Right renal cortex interstitium (tissue), 3 donors: ENCODE measurements at regions not wholly inside any gene's neighbourhood (a gene's known extent, or its start where the extent isn't known, plus 50 kb on each side); places are given as distances from the start of the nearest gene placed in this dataset.

Experiments
- DNase-seq, 3 donors: peaks; one replicate each; pipeline ENCODE4 v3.0.0-alpha.2; 2013; ENCODE audit warnings: low read depth in 3 of 3, low spot score in 2 of 3

- DNase-seq, result no peak
Measured at GRCh38 chr14:26849514-26849913, 251.7 kb upstream of the NOVA1 start.

GRCh38 chr14:26851793-26852192 lies 254.0 kb upstream of the NOVA1 start:
- no peak for DNase-seq

- no peak for DNase-seq
Measured at GRCh38 chr14:26855077-26855753, 257.4 kb upstream of the NOVA1 start.

- DNase-seq, result no peak
Measured at GRCh38 chr14:26856876-26857518, 259.2 kb upstream of the NOVA1 start.

GRCh38 chr14:26859483-26859882 lies 261.6 kb upstream of the NOVA1 start:
- no peak for DNase-seq

- no peak for DNase-seq
Measured at GRCh38 chr14:26860111-26860510, 262.3 kb upstream of the NOVA1 start.

GRCh38 chr14:26863736-26864135 lies 265.9 kb upstream of the NOVA1 start:
- no peak for DNase-seq

GRCh38 chr14:26866721-26867120 lies 268.9 kb upstream of the NOVA1 start:
- DNase-seq, result no peak

- no peak for DNase-seq
Measured at GRCh38 chr14:26867171-26867757, 269.4 kb upstream of the NOVA1 start.

GRCh38 chr14:26870096-26870495 lies 272.3 kb upstream of the NOVA1 start:
- DNase-seq, result no peak

GRCh38 chr14:26870722-26871617 lies 273.1 kb upstream of the NOVA1 start:
- DNase-seq, result no peak

GRCh38 chr14:26872515-26873361 lies 274.9 kb upstream of the NOVA1 start:
- no peak for DNase-seq

GRCh38 chr14:26873362-26873960 lies 275.6 kb upstream of the NOVA1 start:
- no peak for DNase-seq

GRCh38 chr14:26887847-26888246 lies 290.0 kb upstream of the NOVA1 start:
- DNase-seq, result no peak

GRCh38 chr14:26888592-26888991 lies 290.8 kb upstream of the NOVA1 start:
- no peak for DNase-seq

- no peak for DNase-seq
Measured at GRCh38 chr14:26896447-26896846, 298.6 kb upstream of the NOVA1 start.

- DNase-seq, result peak in 1 of 3 donors; percentile 15
Measured at GRCh38 chr14:26897196-26897595, 299.4 kb upstream of the NOVA1 start.

- DNase-seq, result no peak
Measured at GRCh38 chr14:26905229-26905628, 307.4 kb upstream of the NOVA1 start.

GRCh38 chr14:26913786-26914185 lies 316.0 kb upstream of the NOVA1 start:
- DNase-seq, result no peak

GRCh38 chr14:26917086-26917485 lies 319.3 kb upstream of the NOVA1 start:
- DNase-seq, result no peak
